HG03095 (cell line): ENCODE measurements at regions not wholly inside any gene's neighbourhood (a gene's known extent, or its start where the extent isn't known, plus 50 kb on each side); places are given as distances from the start of the nearest gene placed in this dataset.
"Not testable (repeated sequence)": the region's sequence is repeated elsewhere in the genome, so short reads cannot be mapped to it uniquely, and the experiment has no call there.

ENCODE experiments used
- ATAC-seq: cut with Tn5 transposase; IDR thresholded peaks from one replicate; pipeline ENCODE4 v1.9.1; 2021; ENCODE audit warnings: moderate library complexity; ENCODE audit not compliant: unreplicated experiment

DNA sequence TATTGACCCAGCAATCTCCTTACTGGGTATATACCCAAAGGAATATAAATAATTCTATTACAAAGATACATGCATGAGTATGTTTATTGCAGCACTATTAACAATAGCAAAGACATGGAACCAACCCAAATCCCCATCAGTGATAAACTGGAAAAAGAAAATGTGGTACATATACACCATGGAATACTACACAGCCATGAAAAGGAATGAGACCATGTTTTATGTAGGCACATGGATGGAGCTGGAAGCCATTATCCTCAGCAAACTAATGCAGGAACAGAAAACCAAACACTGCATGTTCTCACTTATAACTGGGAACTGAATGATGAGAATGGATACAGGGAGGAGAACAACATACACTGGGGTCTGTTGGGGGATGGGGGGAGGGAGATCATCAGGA is 489.7 kb upstream of the KLF6 start:
- not testable (repeated sequence) for ATAC-seq

DNA sequence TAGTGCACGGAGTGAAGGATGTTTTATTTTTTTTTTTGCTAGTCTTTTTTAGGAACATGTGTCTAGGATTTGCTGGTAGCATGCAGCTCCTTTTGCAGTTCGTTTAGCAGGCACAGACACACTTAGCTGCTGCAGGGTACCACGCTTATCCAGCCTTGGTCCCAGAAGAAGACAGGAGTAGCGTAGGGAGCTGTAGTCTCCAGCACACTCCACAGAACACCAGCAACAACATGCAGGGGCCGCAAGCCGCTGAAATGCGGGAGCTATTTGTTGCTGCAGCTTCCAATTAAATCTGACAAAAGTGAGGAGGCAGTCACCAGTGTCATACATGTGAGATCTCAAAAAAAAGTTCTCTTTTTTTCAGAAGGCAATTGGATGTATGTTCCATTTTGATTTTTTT is 486.2 kb upstream of the KLF6 start:
- no peak for ATAC-seq

DNA sequence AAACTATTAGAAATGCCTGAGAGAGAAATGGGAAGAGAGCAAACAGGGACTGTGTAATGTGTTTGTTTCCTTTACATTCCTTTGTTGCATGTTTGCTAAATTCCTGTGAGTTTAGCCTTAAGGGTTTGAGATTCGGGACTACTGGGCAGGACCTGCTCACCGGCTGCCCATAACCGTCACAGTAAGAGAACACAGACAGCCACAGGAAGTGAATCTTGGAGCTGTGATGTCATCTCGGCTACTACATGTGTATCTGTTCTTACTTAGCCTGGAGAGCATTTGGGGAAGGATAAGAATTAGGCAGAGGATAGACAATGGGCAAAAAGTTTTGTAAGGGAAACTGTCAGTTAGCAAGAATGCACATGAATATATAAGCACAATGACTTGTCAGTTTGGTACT is 485.1 kb upstream of the KLF6 start:
- ATAC-seq: no peak

DNA sequence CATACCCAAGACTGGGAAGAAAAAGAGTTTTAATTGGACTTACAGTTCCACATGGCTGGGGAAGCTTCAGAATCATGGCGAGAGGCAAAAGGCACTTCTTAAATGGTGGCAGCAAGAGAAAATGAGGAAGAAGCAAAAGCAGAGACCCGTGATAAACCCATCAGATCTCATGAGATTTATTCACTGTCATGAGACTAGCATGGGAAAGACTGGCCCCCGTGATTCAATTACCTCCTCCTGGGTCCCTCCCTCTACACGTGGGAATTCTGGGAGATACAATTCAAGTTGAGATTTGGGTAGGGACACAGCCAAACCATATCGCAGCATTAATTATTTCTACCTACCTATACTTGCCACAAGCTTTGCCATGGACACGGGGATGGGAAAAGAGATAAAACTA is 483.5 kb upstream of the KLF6 start:
- ATAC-seq: not testable (repeated sequence)

DNA sequence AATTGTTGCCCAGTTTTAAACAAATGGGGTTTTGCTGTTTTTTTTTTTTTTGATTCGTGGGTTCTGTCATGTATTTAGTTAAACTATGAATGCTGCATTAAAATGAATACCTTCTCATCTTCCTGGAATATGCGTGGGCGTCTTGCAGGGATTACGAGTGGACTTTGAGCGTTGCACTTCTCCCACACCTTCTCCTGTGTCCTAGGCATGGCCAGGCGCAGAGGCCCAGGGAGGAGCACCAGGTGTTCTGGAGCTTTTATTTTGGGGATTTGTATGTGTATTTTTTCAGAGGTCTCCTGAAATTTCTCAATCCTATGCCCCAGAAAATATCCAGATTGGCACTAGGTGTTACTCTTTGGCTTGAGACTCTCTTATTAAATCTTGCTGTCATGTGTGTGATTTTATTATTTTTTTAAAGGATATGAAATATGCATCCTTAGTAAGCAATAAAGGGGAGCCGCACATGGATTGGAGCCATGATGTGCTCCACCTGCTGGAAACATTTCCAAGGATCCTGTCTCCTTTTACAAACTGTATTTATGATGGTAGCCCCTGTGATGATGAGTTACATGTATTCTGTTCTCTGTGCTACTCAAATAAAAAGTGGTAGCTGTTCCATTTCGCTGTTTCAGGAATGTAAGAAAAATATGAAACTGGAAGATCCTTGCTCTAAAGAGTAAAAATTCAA is 482.2 kb upstream of the KLF6 start:
- no peak for ATAC-seq

DNA sequence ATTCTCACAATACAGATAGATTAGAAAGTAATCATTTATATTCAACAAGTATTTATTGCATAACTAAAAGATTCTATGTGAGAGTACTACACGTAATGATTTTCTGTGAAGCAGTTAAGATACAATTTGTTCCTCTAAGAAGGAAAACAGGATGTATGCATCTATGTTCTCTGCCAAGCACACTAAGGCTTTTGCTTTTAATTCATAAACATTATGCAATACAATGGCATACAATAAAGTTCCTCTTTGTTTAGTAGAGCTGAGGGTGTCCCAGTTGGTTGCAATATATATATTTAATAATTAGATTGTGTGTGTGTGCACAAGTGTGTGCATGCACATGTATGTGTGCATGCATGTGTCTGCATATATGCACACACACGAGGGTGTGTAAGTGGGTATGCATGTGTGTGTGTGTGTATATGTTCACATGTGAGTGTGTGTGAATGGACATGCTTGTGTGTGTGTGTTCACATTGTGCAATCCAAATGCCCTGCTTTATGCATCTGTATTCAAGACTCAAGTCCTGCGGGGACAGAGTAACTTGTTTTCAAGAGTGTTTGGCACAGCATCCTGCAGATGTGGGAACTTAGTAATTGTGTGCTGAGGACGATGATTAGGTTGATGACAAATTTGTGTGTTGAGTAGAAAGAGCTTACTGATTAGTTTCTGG is 481.5 kb upstream of the KLF6 start:
- ATAC-seq: no peak

DNA sequence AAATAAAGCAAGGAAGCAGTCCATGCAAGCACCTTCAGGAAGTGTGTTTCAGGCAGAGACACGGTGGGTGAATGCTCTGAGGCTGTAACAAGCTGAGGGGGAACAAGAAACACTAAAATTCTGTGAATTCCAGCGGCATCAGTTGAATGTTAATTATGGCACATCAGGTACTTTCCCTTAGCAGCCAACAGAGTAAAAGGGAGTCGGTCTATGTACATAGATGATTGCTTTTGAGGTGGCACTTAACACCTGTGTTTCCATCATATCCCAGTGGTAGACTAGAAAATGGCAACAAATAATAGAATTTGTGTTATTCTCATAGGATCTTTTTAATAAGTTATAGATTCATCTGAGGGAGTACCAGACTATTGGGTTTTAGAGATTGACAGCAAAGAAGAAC is 481.0 kb upstream of the KLF6 start:
- no peak for ATAC-seq

DNA sequence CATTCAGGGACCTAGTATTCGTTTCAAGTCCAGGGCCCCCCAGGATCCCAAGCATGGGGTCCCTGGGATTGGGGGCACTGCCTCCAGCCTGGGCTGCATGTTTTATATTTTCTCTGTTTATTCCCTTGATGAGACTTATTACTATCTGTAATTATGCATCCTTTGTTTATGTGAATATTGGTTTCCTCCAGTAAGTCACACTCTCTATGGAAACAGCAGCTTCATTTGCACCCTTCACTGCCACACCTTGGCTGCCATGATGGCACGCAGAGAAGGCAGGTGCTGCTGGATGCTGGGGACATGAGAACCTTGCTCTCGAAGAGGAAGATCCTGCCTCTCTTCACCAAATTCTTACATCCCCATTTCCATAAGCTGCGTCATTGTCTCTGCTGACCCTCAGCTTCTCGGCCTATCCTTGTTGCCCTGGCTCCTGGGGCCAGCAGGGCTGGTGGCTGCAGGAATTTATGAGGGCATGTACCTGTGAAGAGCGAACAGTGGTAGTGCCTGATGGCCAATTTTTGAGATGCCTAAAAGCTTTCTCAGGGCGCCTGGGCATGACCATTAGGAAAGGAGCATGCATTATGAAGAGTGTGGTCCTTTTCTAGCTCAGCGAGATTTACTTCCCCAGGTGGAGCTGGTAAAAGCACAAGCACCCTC is 479.3 kb upstream of the KLF6 start:
- ATAC-seq: no peak

DNA sequence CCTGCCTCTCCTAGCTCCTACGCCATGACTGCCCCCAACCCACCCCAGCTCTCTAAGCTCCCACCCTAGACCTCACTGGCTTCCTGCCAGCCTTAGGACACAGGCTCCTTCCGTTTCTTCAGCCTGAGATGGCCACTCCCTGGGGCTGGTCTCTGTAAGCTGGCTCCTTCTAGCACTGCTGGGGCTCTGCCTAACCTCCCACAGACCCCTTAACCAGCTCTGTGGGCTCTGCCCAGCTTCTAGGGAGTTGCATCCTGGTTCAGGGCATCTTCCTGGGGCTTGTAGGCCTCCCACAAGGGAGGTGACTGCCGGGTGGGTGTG is 478.6 kb upstream of the KLF6 start:
- ATAC-seq: no peak

DNA sequence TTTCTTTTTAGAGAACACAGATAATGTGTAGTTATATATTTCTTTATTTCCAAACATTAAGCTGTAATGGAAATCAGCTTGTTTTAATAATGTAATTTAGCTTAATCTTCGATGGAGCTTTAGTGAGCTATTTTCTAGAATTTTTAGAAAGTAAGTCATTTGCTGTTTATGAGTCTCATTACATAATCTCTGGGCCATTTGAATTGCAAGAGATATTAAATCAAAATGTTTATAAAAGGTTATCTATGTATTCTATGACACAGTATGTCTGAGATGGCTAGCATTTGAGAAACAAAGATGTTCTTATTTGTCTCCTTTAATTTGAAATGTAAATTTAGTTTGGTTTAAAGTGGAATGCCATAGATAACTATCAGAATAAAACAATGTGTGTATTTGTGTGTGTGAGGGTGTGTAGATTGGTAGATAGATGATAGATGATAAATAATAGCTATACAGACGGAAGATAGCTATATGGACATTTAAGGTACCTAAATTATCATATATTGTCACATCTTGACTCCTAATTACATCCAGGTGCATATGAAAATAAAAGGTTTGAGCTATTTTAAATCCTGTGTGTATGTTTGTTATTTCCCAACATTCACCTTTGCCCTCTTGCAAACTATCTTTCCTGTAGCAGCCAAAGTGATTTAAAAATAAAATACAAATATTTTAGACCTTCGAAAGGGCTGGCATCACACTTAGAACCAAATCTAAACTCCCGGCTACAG is 478.0 kb upstream of the KLF6 start:
- no peak for ATAC-seq

DNA sequence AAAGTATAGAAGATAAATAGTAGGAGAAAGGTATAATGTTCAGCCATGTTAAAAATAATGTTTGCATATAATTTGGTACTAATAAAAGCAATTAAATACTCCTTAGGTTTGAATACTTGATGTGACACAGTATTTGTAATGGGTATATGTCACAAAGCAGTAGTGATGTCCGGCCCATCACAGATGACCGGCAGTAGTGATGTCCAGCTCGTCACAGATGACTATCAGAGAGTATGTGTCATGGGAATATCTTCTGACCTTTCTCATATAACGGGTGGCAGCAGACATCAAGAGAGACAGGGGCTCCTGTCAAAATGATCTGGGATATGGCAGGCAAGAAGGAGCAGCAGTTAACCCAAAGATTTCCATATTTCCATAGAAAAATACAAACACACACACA is 477.4 kb upstream of the KLF6 start:
- ATAC-seq: no peak

DNA sequence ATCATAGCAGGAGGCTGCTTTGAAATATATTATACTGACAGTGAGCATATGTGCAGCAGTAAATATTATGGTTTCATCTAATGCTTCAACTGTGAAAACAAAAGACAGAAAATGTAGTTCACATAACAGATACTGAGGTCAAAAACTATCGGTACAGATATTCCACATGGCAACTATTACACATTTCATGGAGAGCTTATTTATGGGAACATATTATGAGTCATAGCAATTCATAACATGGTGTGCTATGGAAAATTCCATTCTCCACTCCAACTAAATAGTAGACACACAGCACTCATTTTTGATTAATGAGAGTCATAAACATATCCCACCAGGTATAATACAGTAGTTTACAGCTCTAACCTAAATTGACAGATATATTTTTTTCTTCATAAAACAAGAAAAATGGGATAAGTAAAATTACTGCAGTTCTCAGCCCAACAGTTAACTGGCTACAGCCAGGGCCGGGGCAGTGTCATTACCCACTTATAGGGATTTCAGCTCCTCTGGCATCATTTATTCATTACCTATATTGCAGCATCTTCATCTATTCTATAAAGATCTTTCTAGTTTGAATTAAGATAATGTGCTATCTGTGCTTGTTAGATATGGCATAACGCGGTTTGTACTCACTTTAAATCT is 475.6 kb upstream of the KLF6 start:
- ATAC-seq: no peak

DNA sequence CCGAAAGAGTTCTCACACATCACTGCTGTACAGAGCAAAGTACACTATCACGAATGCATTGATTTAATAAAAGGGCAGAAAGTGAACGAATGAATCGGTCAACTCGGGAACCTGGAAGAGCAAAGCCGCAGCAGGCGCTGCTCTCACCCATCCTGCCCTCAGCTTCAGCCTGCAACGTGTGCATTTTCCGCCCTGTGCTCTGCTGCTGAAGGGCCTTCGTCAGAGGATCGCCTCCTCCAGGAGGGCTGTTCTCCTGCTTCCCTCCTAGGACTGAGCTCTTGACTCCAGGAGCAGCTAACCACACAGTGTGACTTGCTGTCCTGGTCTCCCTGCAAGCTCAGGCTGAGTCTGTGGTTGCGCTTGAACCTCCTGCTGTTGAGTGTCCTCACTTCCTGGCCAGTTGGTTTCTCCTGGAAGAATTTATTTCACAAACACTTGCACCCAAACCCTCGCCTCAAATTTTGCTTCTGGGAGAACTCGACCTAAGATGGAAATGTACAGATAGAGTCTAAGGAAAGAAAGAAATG is 473.0 kb upstream of the KLF6 start:
- ATAC-seq: no peak

DNA sequence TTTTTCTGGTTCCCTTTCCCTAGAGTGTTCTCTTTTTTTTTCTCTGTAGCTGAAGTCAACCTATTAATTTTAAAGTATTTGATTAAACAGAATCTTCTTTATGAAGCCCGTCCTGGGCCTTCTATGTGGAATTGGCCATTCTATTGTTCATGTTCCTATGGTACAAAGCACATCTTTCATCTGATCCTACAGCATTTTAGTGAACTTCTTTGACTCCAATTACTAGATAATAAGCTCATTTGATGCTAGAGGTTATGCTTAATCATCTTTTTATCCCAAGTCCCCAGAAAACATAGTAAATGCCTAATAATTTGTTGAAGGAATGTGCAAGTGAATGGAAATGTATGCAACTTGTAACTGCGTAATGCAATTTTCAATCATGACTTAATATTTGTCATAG is 472.0 kb upstream of the KLF6 start:
- no peak for ATAC-seq

DNA sequence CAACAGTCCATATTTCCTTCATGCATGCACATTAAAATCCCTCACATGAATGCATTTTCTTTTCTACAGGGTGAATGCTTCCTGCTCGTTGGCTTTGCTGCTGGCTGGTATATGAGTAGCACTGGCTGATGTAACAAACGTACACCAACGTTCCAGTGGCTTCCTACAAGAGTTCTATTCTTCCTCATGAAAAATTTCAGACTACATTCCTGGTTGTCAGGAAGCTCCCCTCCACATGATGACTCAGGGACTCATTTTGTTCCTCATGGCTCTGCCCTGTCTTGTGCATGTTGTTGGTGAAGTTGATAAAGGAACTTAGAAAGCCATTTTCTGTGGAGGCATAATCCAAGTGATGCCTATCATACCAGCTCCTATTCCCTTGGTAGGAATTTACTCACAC is 470.7 kb upstream of the KLF6 start:
- ATAC-seq: no peak

DNA sequence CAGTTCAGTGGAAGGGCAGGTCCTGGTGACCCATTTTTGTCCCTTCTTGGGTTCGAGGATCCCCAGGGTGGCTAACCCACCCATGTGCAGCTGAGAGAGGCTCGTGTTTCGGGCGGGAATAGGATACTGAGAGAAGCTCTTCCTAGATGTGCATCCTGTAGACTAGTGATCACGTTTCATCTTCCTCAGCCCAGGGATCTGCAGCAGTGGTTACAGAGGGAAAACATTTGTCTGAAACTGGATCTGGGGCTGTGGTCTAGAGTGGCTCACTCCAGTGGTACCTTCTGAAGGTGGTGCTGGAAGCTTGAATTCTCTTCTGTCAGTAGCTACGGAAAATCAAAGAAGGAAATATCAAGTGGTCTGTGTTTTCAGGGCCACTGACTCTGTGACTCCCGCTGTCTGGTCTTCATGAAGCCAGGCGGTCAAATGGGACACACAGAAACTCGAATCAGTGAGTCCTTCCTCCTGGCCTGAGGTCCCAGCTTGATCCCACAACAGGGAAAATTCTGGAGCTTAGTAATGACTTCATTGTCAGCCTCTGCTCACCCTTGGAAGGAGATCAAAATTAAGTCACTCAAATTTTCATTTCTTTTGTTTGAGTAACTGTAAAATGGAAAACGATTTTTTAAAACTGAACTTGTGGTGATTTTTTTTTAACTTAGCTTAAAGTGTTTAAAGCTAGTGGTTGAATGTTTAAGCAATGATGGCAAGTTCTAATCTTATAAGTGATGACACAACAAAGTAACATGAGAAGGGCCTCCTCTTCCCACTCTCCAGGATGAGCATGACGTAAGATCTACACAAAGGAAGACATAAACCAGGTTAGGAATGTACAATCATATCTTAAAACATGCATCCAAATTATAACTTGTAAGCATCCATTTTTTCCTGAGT is 469.3 kb upstream of the KLF6 start:
- ATAC-seq: no peak

DNA sequence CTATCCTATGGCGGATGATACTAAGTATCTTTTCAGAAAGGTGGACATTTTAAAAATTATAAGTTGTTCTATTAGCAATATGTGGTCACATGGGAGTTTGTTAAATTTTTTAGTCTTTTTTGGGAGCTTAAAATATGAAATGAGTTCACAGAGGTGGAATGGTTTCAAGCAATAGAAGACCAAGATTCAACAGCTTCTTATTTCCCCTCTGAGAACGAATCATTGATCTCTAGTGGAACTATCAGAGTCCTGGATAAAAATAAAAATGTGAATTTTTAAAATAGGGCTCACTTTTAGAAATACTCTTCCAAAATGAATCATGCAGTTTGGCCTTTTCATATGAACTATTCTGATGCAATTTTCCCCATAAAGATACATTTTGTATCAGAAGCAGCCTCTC is 467.7 kb upstream of the KLF6 start:
- no peak for ATAC-seq

DNA sequence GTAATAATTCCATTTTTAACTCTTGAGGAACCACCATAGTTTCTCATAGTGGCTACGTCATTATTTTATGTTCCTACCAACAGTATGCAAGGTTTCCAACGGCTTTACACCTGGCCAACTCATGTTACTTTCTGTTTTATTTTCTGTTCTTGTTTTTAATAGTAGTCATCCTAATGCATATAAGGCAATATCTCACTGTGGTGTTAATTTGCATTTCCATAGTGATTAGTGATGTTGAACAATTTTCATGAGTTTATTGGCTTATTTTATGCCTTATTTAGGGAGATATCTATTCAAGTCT is 465.5 kb upstream of the KLF6 start:
- ATAC-seq: no peak

DNA sequence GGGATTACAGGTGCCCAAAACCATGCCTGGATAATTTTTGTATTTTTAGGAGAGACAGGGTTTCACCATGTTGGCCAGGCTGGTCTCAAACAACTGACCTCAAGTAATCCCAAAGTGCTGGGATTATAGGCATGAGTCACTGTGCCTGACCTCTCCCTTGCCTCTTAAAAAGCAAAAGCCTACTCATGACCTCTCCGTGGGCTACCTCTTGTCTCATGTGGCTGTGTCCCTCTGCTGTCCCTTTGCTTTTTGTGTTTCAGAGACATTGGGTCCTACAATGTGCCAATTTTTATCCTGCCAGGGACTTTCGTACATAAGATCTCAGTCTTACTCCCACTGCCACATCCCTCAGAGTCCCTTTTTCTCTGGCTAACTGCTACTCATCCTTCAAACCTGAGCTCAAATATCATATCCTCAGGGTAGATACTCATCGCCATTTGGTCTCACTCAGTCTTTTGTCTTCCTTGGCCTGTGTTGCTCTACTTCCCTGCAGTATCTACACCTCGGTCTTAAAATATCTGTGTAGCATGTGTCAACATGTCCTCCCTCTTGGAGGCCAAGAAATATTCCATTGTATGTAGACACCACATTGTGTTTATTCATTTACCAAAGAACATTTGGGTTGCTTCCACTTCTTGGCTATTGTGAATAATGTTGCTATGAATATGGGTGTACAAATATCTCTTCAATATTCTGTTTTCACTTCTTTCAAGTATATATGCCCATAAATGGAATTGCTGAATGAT is 465.0 kb upstream of the KLF6 start:
- ATAC-seq: no peak

DNA sequence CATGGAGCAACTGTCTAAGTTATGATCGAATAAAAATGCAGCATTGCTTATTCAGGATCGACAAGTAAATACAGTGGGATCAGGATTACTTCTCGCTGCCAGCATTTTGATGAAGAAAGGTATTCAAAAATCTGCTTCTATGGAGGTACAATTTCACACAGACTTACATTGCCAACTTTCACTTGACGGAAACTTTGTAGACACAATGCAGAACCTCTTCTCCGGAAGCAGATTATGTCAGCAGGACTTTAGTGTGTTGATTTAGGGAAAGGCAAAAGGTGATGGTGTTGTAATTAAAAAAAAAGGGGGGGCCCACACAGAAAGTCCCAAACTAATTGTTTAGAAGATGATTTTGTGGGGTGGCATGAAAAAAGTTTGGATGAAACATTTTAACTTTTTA is 462.4 kb upstream of the KLF6 start:
- no peak for ATAC-seq
